GM12891 (cell line): ENCODE measurements at regions not wholly inside any gene's neighbourhood (a gene's known extent, or its start where the extent isn't known, plus 50 kb on each side); places are given as distances from the start of the nearest gene placed in this dataset.

Experiments used
- POLR2A ChIP-seq: IDR thresholded peaks from 2 replicates; pipeline ENCODE4 v1.6.1; 2011; ENCODE audit warnings: low read depth, low read length, control low read depth
- POLR2AphosphoS5 ChIP-seq: IDR thresholded peaks from 2 replicates; pipeline ENCODE4 v1.6.1; 2011; ENCODE audit warnings: low read depth, low read length, control low read depth
- TAF1 ChIP-seq: IDR thresholded peaks from 2 replicates; pipeline ENCODE4 v1.6.1; 2011; ENCODE audit warnings: low read depth, low read length, control low read depth

DNA sequence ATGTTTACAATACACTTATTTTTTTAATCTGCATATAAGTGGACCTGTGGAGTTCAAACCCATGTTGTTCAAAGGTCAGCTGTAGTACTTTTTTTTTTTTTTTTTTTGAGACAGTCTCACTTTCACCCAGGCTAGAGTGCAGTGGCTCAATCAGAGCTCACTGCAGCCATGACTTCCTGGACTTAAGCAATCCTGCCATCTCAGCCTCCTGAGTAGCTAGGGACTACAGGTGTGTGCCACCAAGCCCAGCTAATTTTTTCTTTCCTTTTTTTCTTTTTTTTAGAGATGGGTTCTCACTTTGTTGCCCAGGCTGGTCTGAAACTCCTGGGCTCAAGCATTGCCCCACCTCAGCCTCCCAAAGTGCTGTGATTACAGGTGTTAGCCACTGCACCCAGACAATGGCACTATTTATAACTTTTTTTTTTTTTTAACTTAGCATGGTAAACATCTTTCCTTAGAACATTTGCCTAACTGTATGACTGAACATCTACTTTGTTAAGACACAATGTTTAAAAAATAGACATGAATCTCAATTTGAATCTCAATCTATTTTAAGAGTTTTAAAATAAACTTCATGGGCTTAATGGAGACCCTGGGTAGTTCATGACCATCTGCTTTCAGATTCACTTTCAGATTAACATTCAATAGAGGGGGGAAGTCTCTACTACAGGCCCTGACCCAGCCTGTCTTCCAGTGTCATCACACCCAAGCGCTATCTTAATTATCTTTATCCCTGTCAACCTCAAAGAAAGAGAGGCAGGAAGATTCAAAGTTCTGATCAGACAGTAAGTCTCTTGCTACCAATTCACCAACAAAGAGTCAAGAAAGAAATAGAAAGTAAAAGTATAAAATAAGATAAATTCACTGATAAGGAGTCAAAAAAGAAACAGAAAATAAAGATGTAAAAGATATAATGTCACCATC, 97.7 kb upstream of the DOCK9 start:
- TF ChIP-seq POLR2A (no peak), POLR2AphosphoS5 (no peak), TAF1 (no peak)
